Retinal pigment epithelial cell (primary cell): ENCODE measurements at regions not wholly inside any gene's neighbourhood (a gene's known extent, or its start where the extent isn't known, plus 50 kb on each side); places are given as distances from the start of the nearest gene placed in this dataset.
"Not testable (repeated sequence)": the region's sequence is repeated elsewhere in the genome, so short reads cannot be mapped to it uniquely, and the experiment has no call there.

ENCODE experiments used
- DNase-seq: peaks from one replicate; pipeline ENCODE4 v3.0.0-alpha.2; 2010; ENCODE audit warnings: low read depth
- H3K4me3 ChIP-seq: 2 replicates; pipeline ENCODE4 v1.5.1; 2011; ENCODE audit warnings: mild to moderate bottlenecking, low read length, control low read depth, moderate library complexity
- TF ChIP-seq, protein P1 (sequence below): conservative IDR thresholded peaks from 2 replicates; pipeline ENCODE4 v1.5.1; 2011; ENCODE audit warnings: low read depth, low read length, control low read depth, inconsistent platforms

GRCh38 chr18:34509163-34509562, 200.9 kb upstream of the DTNA start:
- no peak for DNase-seq
- TF ChIP-seq, protein P1, sequence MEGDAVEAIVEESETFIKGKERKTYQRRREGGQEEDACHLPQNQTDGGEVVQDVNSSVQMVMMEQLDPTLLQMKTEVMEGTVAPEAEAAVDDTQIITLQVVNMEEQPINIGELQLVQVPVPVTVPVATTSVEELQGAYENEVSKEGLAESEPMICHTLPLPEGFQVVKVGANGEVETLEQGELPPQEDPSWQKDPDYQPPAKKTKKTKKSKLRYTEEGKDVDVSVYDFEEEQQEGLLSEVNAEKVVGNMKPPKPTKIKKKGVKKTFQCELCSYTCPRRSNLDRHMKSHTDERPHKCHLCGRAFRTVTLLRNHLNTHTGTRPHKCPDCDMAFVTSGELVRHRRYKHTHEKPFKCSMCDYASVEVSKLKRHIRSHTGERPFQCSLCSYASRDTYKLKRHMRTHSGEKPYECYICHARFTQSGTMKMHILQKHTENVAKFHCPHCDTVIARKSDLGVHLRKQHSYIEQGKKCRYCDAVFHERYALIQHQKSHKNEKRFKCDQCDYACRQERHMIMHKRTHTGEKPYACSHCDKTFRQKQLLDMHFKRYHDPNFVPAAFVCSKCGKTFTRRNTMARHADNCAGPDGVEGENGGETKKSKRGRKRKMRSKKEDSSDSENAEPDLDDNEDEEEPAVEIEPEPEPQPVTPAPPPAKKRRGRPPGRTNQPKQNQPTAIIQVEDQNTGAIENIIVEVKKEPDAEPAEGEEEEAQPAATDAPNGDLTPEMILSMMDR = no peak
- no peak overlapping the region for H3K4me3 ChIP-seq

- H3K4me3 ChIP-seq = no peak overlapping the region
- DNase-seq = no peak
- TF ChIP-seq, protein P1 = no peak
Observed at GRCh38 chr18:34509879-34510586, 200.1 kb upstream of the DTNA start.

- no peak for DNase-seq
- TF ChIP-seq, protein P1 = no peak
- H3K4me3 ChIP-seq = no peak overlapping the region
Observed at GRCh38 chr18:34510926-34511325, 199.2 kb upstream of the DTNA start.

- no peak for DNase-seq
- TF ChIP-seq, protein P1 = no peak
- no peak overlapping the region for H3K4me3 ChIP-seq
Observed at GRCh38 chr18:34511435-34511834, 198.7 kb upstream of the DTNA start.

GRCh38 chr18:34511879-34512278, 198.2 kb upstream of the DTNA start:
- TF ChIP-seq, protein P1 = no peak
- no peak for DNase-seq
- H3K4me3 ChIP-seq = no peak overlapping the region

- no peak overlapping the region for H3K4me3 ChIP-seq
- TF ChIP-seq, protein P1 = no peak
- no peak for DNase-seq
Observed at GRCh38 chr18:34514238-34514637, 195.9 kb upstream of the DTNA start.

DNA sequence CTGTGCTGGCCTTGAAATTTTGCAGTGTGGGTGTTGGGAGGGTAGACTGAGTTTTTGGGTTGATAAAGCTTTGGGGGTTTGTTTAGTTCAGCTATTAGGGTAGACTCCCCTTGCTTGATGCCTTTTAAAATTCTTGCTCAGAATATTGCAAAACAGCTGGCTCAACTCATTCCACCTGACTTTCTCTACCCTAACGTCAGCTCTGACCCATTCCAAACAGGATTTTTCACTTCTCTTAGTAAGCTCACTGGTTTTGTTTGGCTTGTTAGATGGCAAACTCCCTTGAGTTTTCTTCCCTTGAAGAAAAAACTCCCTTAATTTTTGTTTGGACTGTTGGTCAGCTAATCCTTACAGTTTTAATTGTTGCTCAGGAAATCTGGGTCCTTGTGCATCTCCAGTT, 195.1 kb upstream of the DTNA start:
- H3K4me3 ChIP-seq = no peak overlapping the region
- no peak for DNase-seq
- TF ChIP-seq, protein P1 = no peak

DNA sequence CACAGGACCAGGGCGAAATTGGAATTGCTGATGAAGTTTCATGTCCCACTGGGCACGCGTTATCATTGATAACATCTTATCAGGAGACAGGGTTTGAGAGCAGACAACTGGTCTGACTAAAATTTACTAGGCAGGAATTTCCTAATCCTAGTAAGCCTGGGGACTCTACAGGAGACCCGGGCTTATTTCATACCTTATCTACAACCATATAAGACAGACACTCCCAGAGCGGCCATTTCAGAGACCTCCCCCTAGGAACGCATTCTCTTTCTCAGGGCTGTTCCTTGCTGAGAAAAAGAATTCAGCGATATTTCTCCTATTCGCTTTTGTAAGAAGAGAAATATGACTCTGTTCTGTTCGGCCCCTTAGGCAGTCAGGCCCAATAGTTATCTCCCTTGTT, 193.7 kb upstream of the DTNA start:
- DNase-seq = not testable (repeated sequence)

DNA sequence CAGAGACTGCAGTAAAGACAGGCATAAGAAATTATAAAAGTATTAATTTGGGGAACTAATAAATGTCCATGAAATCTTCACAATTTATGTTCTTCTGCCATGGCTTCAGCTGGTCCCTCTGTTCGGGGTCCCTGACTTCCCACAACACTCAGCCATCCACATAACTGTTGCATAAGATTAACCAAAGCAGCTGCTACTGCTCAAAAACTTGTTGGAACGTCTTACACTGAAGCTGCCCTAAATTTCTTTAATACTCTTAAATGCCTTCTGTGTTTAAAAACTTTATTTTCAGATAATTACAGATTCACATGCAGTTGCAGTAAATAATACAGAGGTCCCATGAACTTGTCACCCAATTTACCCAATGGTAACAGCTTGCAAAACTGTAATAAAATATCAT, 193.1 kb upstream of the DTNA start:
- not testable (repeated sequence) for H3K4me3 ChIP-seq, DNase-seq

More for the DNA sequence above, 193.7 kb upstream of the DTNA start:
- not testable (repeated sequence) for H3K4me3 ChIP-seq
